Activated CD4-positive, alpha-beta memory T cell treated with anti-CD3 and anti-CD28 coated beads for 36 hours (primary cell): ENCODE measurements at regions not wholly inside any gene's neighbourhood (a gene's known extent, or its start where the extent isn't known, plus 50 kb on each side); places are given as distances from the start of the nearest gene placed in this dataset.
"Not testable (repeated sequence)": the region's sequence is repeated elsewhere in the genome, so short reads cannot be mapped to it uniquely, and the experiment has no call there.

Experiments
- CTCF ChIA-PET: fragments of 350-600 bp; sonication (Branson Sonifier 250); formaldehyde crosslinking; loops from one replicate; lab custom pipeline; 2021; ENCODE audit warnings: antibody characterized with exemption, inconsistent platforms; lab: Charles Lee
- POLR2A ChIA-PET: fragments of 350-600 bp; sonication (Branson Sonifier 250); formaldehyde crosslinking; loops from one replicate; lab custom pipeline; 2021; ENCODE audit warnings: antibody characterized with exemption; lab: Charles Lee
- DNase-seq: peaks from one replicate; pipeline ENCODE4 v3.0.0-alpha.2; 2020
- H3K27ac Mint-ChIP-seq: one replicate; pipeline ENCODE4 v1.8.0; 2021; ENCODE audit warnings: mixed read lengths
- H3K27me3 Mint-ChIP-seq: one replicate; pipeline ENCODE4 v1.8.0; 2021; ENCODE audit warnings: mixed read lengths
- H3K36me3 Mint-ChIP-seq: one replicate; pipeline ENCODE4 v1.8.0; 2021; ENCODE audit warnings: mixed read lengths
- H3K4me1 Mint-ChIP-seq: one replicate; pipeline ENCODE4 v1.8.0; 2021; ENCODE audit warnings: low read depth, mixed read lengths
- H3K4me3 Mint-ChIP-seq: one replicate; pipeline ENCODE4 v1.8.0; 2021; ENCODE audit warnings: mild to moderate bottlenecking, mixed read lengths
- H3K9me3 Mint-ChIP-seq: one replicate; pipeline ENCODE4 v1.8.0; 2021; ENCODE audit warnings: mixed read lengths
- intact Hi-C: fragments of 100-400 bp; cut with micrococcal nuclease; formaldehyde crosslinking; loops from one replicate; pipeline ENCODE4 v1.15.1; 2023

DNA sequence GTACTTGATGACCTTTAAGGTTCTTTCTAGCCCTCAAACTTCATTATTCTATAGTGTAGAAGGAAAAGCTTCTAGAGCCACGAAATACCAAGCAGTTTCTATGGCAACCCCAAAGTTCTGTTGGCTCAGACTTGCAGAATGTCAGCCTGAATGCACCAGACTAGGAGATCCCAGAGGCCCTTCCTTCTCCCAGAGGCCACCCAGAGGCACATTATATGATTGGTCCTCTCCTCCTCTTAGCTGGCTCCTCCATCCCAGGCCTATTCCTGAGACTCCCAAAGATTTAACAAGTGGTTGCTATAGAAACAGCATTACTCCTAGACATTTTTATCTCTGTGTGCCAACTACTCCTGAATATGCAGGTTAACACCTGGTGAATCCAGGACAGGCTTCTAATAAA is 69.2 kb upstream of the CCDC90B start:
- ChIA-PET CTCF (interaction anchor here (1.1 kb wide), 1 partner anchor 62 kb away, joined by 3 read pairs; no protein-coding TSS in a partner anchor), POLR2A (no interaction called here)
- no peak overlapping the region for H3K27ac Mint-ChIP-seq
- H3K4me3 Mint-ChIP-seq = no peak overlapping the region
- no peaks in the 10 kb centered on the region for H3K36me3 Mint-ChIP-seq
- peaks cover 11% of the 10 kb centered on the region for H3K9me3 Mint-ChIP-seq
- no peak for DNase-seq
- no peaks in the 10 kb centered on the region for H3K27me3 Mint-ChIP-seq
- intact Hi-C loops = no loop called here
- no peaks in the 10 kb centered on the region for H3K4me1 Mint-ChIP-seq

DNA sequence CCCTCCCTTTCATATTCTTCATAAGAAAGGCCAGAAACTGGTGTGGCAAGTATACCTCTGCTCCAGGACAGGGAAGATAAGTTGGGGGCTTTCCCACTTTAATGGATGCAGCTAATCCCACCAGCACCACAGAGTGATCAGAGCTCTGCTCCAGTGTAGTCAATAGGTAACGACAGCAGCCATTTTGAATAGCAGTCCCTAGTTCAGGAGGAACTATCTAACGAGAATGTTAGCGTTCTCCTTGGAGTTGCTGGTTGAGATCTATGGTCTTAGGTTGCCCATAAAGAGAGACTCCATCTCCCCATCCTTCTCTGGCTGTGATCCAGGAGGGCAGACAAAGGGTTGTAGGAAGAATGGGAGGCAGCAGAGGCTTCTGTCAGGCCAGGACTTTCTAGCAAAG is 64.0 kb upstream of the CCDC90B start:
- ChIA-PET POLR2A (no interaction called here), CTCF (no interaction called here)
- Mint-ChIP-seq H3K9me3 (peaks cover 6% of the 10 kb centered on the region), H3K27me3 (no peaks in the 10 kb centered on the region), H3K4me3 (no peak overlapping the region), H3K36me3 (no peaks in the 10 kb centered on the region), H3K27ac (no peak overlapping the region), H3K4me1 (no peaks in the 10 kb centered on the region)
- intact Hi-C loops = no loop called here
- DNase-seq = no peak

DNA sequence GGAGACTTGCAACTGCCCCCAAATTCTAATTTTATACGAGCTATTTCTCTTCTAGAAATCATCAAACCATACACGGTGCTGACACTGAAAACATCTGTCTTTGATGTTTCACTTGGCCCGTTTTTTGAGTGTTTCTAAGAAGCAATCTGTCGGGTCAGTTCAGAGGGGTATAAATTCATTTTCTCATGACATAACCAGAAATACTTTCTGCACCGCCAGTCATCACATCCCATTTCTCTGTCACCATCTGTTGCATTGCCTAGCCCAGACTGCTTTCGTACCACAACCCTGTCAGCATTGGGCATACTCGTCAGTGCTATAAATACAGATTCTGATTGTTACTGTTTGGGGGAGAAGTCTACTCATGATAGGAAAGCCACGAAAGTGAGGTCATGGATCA is 63.1 kb upstream of the CCDC90B start:
- Mint-ChIP-seq H3K4me3 (no peak overlapping the region), H3K27me3 (no peaks in the 10 kb centered on the region), H3K36me3 (no peaks in the 10 kb centered on the region), H3K4me1 (no peaks in the 10 kb centered on the region), H3K27ac (no peak overlapping the region), H3K9me3 (peaks cover 6% of the 10 kb centered on the region)
- intact Hi-C loops = no loop called here
- no peak for DNase-seq
- POLR2A ChIA-PET = no interaction called here
- CTCF ChIA-PET = no interaction called here

DNA sequence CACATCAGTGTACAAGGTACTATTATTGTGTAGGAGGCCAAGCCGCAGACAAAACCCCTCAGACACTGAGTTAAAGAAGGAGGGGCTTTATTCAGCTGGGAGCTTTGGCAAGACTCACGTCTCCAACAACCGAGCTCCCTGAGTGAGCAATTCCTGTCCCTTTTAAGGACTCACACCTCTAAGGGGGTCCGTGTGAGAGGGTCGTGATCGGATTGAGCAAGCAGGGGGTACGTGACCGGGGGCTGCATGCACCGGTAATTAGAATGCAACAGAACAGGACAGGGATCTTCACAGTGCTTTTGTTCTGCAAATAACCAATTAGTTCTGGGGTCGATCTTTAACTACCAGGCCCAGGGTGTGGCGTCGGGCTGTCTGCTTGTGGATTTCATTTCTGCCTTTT is 60.5 kb upstream of the CCDC90B start:
- H3K4me1 Mint-ChIP-seq, DNase-seq, H3K27me3 Mint-ChIP-seq, POLR2A ChIA-PET, H3K9me3 Mint-ChIP-seq, H3K36me3 Mint-ChIP-seq, H3K27ac Mint-ChIP-seq, CTCF ChIA-PET, H3K4me3 Mint-ChIP-seq, intact Hi-C loops: not testable (repeated sequence)

DNA sequence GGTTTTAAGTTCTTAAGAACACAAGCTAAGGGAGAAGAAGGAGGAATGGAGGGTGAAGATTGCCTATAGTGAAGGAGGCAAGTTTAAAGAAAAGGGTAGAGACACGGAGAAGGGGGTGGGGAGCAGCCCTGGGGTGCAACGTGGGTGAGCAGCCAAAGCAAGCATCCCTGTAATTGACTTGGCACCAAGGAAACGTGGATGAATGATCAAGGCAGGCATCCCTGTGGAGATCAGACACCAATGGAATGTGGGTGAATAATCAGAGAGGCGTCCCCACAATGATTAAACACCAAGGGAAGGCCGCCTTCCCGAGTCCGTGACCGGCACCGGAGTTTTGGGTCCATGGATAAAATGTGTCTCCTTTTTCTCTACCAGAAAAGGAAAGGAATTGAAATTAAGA is 58.4 kb upstream of the CCDC90B start:
- H3K4me3 Mint-ChIP-seq, POLR2A ChIA-PET, DNase-seq, H3K9me3 Mint-ChIP-seq, CTCF ChIA-PET, H3K27me3 Mint-ChIP-seq, H3K36me3 Mint-ChIP-seq, H3K27ac Mint-ChIP-seq, H3K4me1 Mint-ChIP-seq, intact Hi-C loops: not testable (repeated sequence)

DNA sequence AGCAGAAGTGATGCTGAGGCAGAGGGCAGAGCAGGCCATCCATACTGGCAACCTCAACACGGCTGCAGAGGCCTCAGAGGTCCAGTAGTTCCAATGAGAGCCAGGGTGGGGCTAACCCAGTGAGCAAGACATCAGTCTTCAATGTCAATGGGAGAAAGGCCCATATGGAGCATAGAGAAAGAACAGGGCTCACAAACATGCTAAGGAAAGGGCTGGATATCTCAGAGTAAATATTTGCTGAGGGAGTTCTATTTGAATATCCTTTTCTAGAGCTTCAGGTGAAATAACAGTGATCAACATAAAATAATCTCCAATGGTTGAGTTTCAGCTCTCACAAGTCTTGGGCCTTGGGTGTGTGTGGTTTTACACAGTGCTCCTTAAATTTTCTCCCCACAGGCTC is 50.8 kb upstream of the CCDC90B start:
- Mint-ChIP-seq H3K27ac (no peak overlapping the region), H3K36me3 (no peaks in the 10 kb centered on the region), H3K27me3 (no peaks in the 10 kb centered on the region), H3K9me3 (no peaks in the 10 kb centered on the region), H3K4me1 (no peaks in the 10 kb centered on the region), H3K4me3 (no peak overlapping the region)
- intact Hi-C loops = no loop called here
- CTCF ChIA-PET = no interaction called here
- no peak for DNase-seq
- POLR2A ChIA-PET = no interaction called here
